ENCODE measurements at regions not wholly inside any gene's neighbourhood (a gene's known extent, or its start where the extent isn't known, plus 50 kb on each side); places are given as distances from the start of the nearest gene placed in this dataset.
"Not testable (repeated sequence)": the region's sequence is repeated elsewhere in the genome, so short reads cannot be mapped to it uniquely, and the experiment has no call there.

DNA sequence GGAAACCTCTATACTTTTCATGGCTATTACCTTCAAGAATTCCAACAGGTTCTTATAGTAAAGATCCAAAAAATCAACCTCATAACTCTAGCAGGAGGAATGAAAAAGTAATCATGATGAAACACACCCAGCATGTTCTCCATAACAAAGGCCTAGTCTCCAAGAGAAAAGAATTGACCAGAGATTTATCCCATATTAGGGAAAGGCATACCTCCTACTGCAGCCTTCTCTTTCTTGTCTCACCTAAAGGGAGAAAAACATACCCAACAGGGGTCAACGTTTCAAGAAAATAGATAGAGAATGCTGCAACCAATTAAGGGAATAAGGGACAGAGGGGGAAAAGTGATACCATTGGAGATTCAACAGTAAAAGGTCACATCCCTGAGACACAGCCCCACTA, 262.5 kb downstream of the FRK start:
- DNase-seq = no peak

GRCh38 chr6:115796829-115797228, 263.9 kb downstream of the FRK start:
- DNase-seq = no peak

DNA sequence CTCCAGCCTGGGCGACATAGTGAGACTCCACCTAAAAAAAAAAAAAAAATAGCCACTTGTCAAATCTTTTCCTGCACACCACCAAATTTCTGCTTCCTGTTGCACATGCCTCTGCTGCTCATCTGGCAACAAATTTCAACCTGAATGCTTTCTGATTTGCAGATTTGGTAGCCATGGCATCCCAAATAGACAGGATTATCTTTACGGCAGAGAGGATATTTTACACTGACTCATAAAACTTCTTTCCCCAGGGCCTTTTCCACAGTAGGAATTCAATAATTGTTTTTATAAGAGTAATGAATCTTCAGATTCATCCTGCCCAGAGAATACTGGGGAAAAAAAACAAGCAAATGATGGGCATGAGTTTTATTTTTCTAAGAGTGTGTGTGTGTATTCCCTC, 264.6 kb downstream of the FRK start:
- no peak for DNase-seq

- DNase-seq = no peak
Observed at GRCh38 chr6:115783402-115784061, 277.2 kb downstream of the FRK start.

GRCh38 chr6:115782612-115783011, 278.1 kb downstream of the FRK start:
- DNase-seq = no peak

DNA sequence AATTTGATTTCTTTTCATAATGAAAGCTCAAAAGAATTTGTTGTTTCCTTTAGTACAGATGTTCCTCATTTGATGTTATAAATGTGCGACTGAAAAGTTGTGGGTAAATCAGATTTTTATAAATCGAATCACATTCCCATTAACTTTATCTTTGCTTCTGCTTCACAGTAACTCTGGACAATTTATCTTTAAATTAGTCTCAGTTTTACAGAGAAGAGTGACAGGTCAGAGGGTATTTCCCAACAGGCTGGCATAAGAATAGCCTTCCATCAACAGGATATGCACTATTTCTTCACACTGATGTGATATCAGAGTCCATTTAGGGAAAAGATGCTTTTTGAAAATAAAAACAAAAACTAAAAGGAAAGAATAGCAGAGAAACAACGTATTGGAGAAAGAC, 286.9 kb downstream of the FRK start:
- no peak for DNase-seq

GRCh38 chr6:115770851-115771250, 289.8 kb downstream of the FRK start:
- no peak for DNase-seq

- DNase-seq = no peak
Observed at GRCh38 chr6:115768500-115768899, 292.2 kb downstream of the FRK start.

DNA sequence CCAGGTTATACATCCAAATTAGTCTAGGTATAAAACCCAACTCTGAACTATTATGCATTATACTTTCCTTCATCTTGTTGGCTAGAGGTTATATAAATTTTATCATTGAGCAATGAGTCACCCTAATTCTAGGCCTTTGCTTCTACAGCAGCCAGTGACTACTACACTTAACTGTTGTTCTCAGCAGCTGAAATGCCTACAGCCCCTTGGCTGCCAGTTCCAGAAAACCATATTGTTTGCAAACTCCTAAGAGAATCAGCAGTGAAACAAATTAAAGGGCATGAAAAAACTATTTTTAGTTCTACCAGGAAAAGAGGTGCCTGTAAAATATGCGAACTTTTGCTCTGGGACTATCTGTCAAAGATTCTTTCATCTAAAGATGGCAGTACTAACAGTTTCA, 292.8 kb downstream of the FRK start:
- DNase-seq = no peak

DNA sequence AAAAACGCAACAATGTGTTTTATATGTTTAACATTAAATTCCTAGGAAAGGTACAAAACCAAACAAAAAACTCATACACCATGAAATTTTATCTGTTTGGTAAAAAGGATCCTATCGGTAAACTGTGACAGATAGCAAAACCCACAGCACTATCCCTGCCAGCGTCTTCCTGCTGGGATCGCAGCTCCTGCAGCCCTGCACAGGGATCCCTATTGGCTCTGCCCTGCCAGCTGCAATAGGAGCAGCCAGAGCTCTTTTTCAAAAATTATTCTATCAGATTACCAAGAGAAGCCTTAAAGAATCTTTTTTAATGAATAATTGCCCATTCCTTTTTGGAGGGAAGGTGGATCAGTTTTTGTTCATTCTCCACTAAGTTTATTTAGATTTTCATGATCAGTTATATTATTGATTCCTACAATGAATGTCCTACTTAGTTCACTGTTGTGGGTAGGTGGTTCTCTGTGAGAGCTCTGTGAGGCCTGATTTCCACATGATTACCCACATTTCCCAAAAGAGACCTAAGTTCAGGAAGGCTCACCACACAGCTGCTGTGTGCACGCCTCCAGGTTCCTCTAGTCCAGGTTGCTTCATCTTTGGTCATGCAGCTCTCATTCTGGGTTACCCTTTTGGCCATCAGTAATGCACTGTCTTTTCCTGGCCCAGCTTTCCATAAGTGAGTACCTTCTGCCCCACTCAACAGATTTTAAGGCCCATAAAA, 293.8 kb downstream of the FRK start:
- no peak for DNase-seq

GRCh38 chr6:115765966-115766365, 294.7 kb downstream of the FRK start:
- no peak for DNase-seq

- no peak for DNase-seq
Observed at GRCh38 chr6:115759051-115759450, 301.6 kb downstream of the FRK start.

GRCh38 chr6:115753446-115753845, 307.2 kb downstream of the FRK start:
- DNase-seq = no peak

DNA sequence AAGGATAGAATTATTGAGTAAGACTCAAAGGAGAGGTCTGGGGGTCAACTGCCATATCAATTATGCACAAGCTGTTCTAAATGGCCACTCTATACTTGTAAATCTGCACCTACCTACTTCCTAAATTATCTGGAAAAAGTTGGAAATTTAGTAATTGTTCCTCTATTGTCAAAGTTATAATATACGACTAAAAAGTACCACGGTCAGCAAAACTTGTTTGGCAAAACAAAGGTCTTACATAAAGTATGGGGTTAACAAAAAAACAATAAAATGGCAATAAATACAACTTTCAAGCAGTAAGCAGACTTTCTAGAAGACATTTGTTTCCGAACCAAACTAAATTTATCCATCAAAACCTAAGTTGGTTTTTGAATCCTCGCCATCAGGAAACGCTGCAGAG, 309.7 kb downstream of the FRK start:
- DNase-seq = no peak

DNA sequence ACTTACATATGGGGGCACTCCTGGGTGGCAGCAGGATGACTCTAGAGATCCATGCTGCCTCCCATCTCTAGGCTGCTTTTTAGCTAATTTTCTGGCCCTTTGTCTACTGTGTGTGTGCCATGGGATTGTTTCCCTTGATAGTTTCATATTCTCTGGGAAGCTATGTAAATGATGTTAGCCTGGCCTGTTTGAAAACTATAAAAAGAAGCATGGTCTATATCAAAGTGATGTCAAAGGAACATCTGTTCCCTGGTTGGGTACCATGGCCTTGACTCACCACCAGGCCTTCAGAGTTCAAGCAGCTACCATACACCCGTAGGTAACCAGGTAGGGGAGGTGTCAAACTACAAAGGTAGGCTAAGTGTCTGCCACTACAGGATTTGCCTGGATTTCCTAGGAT, 310.4 kb downstream of the FRK start:
- no peak for DNase-seq

DNA sequence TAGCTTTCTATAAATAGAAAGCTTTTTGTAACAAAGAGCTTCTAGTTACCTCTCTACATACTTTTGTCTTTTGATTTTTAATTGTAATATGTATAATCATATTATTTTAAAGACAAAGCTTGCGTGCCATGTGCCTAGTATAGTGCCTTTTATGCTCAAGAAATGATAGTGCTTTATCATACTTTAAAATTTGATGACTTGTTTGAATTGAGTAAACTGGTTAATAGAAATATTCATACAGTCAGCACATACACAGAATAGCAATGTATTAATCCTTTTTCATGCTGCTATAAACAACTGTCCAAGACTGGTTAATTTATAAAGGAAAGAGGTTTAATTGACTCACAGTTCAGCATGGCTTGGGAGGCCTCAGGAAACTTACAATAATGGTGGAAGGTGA, 313.0 kb downstream of the FRK start:
- DNase-seq = no peak

GRCh38 chr6:115746583-115746982, 314.1 kb downstream of the FRK start:
- DNase-seq = not testable (repeated sequence)

DNA sequence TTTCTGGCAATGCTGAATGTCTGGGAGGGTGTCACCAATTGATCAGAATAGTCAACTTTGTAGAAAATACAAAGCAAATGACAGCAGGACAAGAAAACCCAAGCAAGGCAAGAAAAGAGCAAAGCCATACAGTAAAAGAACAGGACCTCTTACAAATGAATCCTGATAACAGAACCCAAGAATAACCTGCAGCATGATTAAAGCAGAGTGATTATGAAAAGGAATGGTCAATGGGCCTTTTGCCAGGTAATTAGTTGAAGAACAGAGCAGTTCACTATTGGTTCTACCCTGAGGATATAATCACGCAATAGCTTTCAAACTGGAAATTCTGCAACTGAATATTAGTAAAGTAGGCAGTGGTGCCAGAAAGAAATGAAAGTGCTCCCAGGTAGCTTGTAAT, 319.8 kb downstream of the FRK start:
- no peak for DNase-seq

GRCh38 chr6:115735610-115736009, 325.1 kb downstream of the FRK start:
- no peak for DNase-seq

- no peak for DNase-seq
Observed at GRCh38 chr6:115733426-115733825, 327.3 kb downstream of the FRK start.

GRCh38 chr6:115729036-115729435, 331.7 kb downstream of the FRK start:
- no peak for DNase-seq

GRCh38 chr6:115728171-115728570, 332.5 kb downstream of the FRK start:
- DNase-seq = no peak

GRCh38 chr6:115721564-115721963, 339.1 kb downstream of the FRK start:
- no peak for DNase-seq

DNA sequence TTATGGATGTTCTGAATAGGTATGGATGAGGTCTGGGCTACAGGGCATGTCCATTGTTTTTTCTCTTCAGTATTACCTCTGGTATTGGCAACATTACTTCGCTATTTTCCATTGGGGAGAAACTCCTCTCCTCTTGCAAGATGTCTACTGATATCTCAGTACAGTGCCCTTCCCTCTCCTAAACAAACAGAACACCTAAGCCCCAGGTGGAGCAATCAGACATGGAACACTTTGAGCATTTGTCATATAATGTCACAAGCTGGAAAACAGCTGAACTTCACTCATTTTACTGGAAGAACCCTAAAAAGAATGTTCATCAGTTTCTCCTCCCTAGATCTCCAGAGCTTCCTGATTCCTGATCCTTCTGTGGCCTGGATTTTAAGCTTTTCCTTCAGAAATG, 339.8 kb downstream of the FRK start:
- DNase-seq = no peak

DNA sequence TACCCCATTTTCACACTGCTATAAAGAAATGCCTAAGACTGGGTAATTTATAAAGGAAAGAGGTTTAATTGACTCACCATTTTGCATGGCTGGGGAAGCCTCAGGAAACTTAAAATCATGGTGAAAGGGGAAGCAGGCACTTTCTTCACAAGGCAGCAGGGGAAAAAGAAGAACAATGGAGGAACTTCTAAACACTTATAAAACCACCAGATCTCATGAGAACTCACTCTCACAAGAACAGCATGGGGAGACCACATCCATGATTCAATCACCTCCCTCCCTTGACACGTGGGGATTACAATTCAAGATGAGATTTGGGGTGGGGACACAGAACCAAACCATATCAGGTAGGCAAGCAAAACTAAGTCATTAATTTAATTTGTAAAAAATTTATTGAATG, 343.2 kb downstream of the FRK start:
- DNase-seq = no peak
